ENCODE measurements at regions not wholly inside any gene's neighbourhood (a gene's known extent, or its start where the extent isn't known, plus 50 kb on each side); places are given as distances from the start of the nearest gene placed in this dataset.

DNA sequence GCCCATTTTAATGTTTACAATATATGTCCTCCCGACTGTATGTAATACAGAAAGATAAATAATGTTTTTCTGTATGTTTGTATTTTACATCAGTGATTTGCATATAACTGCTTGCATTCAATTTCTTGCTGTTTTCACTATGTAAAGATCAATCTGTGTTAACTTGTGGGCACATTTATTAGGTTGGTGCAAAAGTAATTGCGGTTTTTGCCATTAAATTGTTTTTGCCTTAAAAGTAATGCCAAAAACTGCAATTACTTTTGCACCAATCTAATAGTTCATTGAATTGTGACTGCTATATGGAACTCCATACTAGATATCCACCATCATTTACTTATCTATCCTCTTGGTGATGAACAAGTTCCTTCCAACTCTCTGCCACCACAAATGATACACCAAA, 73.9 kb upstream of the SRD5A3 start:
- TF ChIP-seq, protein P1, sequence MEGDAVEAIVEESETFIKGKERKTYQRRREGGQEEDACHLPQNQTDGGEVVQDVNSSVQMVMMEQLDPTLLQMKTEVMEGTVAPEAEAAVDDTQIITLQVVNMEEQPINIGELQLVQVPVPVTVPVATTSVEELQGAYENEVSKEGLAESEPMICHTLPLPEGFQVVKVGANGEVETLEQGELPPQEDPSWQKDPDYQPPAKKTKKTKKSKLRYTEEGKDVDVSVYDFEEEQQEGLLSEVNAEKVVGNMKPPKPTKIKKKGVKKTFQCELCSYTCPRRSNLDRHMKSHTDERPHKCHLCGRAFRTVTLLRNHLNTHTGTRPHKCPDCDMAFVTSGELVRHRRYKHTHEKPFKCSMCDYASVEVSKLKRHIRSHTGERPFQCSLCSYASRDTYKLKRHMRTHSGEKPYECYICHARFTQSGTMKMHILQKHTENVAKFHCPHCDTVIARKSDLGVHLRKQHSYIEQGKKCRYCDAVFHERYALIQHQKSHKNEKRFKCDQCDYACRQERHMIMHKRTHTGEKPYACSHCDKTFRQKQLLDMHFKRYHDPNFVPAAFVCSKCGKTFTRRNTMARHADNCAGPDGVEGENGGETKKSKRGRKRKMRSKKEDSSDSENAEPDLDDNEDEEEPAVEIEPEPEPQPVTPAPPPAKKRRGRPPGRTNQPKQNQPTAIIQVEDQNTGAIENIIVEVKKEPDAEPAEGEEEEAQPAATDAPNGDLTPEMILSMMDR (IDR thresholded peaks at IDR 0.05), result no peak
- no peak for TF ChIP-seq POLR2A (IDR thresholded peaks at IDR 0.05)

Data from adrenal gland (tissue), 5 donors.